Sigmoid colon (tissue), 3 donors: ENCODE measurements at regions not wholly inside any gene's neighbourhood (a gene's known extent, or its start where the extent isn't known, plus 50 kb on each side); places are given as distances from the start of the nearest gene placed in this dataset.

ENCODE experiments used
- POLR2A ChIP-seq, 2 donors: fragments of 450-650 bp; IDR thresholded peaks; one replicate each; pipeline ENCODE4 v1.6.1; 2016; ENCODE audit warnings: antibody characterized with exemption in 2 of 2, mild to moderate bottlenecking in 2 of 2, moderate library complexity in 2 of 2
- TF ChIP-seq, protein P1 (sequence below), 4 experiments: fragments of 450-650 bp in 3 of 4; fragments of 200-600 bp in 1 of 4; IDR thresholded peaks; one replicate each; pipeline ENCODE4 v1.5.1; 2016 to 2019; ENCODE audit warnings: antibody characterized with exemption in 4 of 4, mild to moderate bottlenecking in 3 of 4, moderate library complexity in 2 of 4

DNA sequence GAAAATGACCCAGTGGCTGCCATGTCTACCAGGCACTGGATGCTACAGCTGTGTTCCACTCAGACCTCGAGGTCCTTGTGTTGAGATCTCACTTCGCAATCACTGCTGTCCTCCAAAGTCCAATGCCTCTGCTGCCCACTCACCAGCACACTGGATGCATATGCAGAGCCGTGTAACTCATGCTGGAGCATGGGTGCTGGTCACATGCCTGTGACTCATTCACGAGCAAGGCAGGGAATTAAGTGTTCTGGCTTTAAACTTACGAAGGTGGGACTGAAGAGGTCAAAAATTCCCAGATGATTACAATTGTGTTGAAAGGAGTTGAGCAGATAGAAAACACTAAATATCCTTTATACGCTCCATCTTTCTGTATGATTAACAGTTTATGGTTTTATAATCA lies 417.5 kb downstream of the NUP35 start:
- TF ChIP-seq, protein P1, sequence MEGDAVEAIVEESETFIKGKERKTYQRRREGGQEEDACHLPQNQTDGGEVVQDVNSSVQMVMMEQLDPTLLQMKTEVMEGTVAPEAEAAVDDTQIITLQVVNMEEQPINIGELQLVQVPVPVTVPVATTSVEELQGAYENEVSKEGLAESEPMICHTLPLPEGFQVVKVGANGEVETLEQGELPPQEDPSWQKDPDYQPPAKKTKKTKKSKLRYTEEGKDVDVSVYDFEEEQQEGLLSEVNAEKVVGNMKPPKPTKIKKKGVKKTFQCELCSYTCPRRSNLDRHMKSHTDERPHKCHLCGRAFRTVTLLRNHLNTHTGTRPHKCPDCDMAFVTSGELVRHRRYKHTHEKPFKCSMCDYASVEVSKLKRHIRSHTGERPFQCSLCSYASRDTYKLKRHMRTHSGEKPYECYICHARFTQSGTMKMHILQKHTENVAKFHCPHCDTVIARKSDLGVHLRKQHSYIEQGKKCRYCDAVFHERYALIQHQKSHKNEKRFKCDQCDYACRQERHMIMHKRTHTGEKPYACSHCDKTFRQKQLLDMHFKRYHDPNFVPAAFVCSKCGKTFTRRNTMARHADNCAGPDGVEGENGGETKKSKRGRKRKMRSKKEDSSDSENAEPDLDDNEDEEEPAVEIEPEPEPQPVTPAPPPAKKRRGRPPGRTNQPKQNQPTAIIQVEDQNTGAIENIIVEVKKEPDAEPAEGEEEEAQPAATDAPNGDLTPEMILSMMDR (IDR thresholded peaks at IDR 0.05): no peak
- TF ChIP-seq POLR2A (IDR thresholded peaks at IDR 0.05): no peak
